GM12878 (cell line): ENCODE measurements at regions not wholly inside any gene's neighbourhood (a gene's known extent, or its start where the extent isn't known, plus 50 kb on each side); places are given as distances from the start of the nearest gene placed in this dataset.

Experiments
- ATAC-seq: fragments of 200-7000 bp; cut with Tn5 transposase; 3 replicates; pipeline ENCODE4 v1.9.1; 2020; ENCODE audit warnings: mild to moderate bottlenecking, moderate library complexity
- BruUV-seq: library from RNA; stranded (reverse); fragments of 400-500 nt; replicated peaks from 2 replicates; lab custom pipeline; 2021; lab: Mats Ljungman, UMichigan
- CTCF ChIA-PET: fragments of 300-600 bp; sonication (Branson Sonifier 250); formaldehyde crosslinking; extraction: SDS; loops from one replicate; lab custom pipeline; 2021; ENCODE audit warnings: inconsistent platforms; lab: Yijun Ruan, JAX
- POLR2A ChIA-PET: fragments of 350-600 bp; formaldehyde crosslinking; extraction: SDS; loops from one replicate; lab custom pipeline; 2021; ENCODE audit warnings: inconsistent platforms; lab: Charles Lee
- RAD21 ChIA-PET: fragments of 300-600 bp; sonication (Branson Sonifier 250); formaldehyde crosslinking; loops from one replicate; lab custom pipeline; 2023; ENCODE audit warnings: antibody characterized with exemption; ENCODE audit not compliant: unreplicated experiment; lab: Charles Lee
- SMC1A ChIA-PET: fragments of 300-600 bp; sonication (Branson Sonifier 250); formaldehyde crosslinking; loops from one replicate; lab custom pipeline; 2023; ENCODE audit not compliant: unreplicated experiment, uncharacterized antibody; lab: Charles Lee
- DNase-seq: peaks from one replicate; pipeline ENCODE4 v3.0.0-alpha.2; 2011; ENCODE audit warnings: low read depth, low spot score
- FAIRE-seq: peaks from 3 replicates; lab custom pipeline; 2011; peaks lifted over from hg19 to GRCh38; lab: Jason Lieb, UNC
- H2AFZ ChIP-seq: 2 replicates; pipeline ENCODE4 v1.6.0; 2011; ENCODE audit warnings: low read depth, low read length, control low read depth; ENCODE audit not compliant: control insufficient read depth
- H3K27ac ChIP-seq: 2 replicates; pipeline ENCODE4 v1.5.1; 2011; ENCODE audit warnings: control low read depth; ENCODE audit not compliant: control insufficient read depth, insufficient read depth
- H3K27me3 ChIP-seq, 2 experiments: replicated peaks in 1 of 2; 2 replicates each; pipeline versions ENCODE4 v1.6.0 to v1.6.1; 2011; ENCODE audit warnings: low read length in 1 of 2; ENCODE audit not compliant: control insufficient read depth in 2 of 2, insufficient read depth in 2 of 2
- H3K36me3 ChIP-seq, 2 experiments: 2 replicates each; pipeline ENCODE4 v1.5.1; 2011; ENCODE audit warnings: low read length in 1 of 2; ENCODE audit not compliant: control insufficient read depth in 2 of 2, insufficient read depth in 2 of 2
- H3K4me1 ChIP-seq: 2 replicates; pipeline ENCODE4 v1.6.1; 2011; ENCODE audit warnings: mild to moderate bottlenecking, low read length, moderate library complexity, mixed read lengths; ENCODE audit not compliant: control insufficient read depth, insufficient read depth
- H3K4me2 ChIP-seq: 2 replicates; pipeline ENCODE4 v1.6.0; 2011; ENCODE audit warnings: control low read depth; ENCODE audit not compliant: control insufficient read depth, insufficient read depth
- H3K4me3 ChIP-seq: fragments of 200-600 bp; sonication (generic); 2 replicates; pipeline ENCODE4 v1.5.1; 2016
- H3K79me2 ChIP-seq: 2 replicates; pipeline ENCODE4 v1.6.0; 2011; ENCODE audit warnings: low read length; ENCODE audit not compliant: control insufficient read depth, insufficient read depth
- H3K9ac ChIP-seq: 2 replicates; pipeline ENCODE4 v1.8.0; 2011; ENCODE audit warnings: low read length, control low read depth, mixed read lengths; ENCODE audit not compliant: control insufficient read depth, insufficient read depth
- H3K9me3 ChIP-seq: replicated peaks from 3 replicates; pipeline ENCODE4 v1.5.1; 2011; ENCODE audit warnings: mild to moderate bottlenecking, low read length; ENCODE audit not compliant: control insufficient read depth, insufficient read depth
- H4K20me1 ChIP-seq: 2 replicates; pipeline ENCODE4 v1.6.0; 2011; ENCODE audit not compliant: control insufficient read depth, insufficient read depth
- CUX1 ChIP-seq: IDR thresholded peaks from 2 replicates; pipeline ENCODE4 v1.6.1; 2012; ENCODE audit warnings: improper control_type of control experiment, low read depth, low read length; ENCODE audit not compliant: insufficient replicate concordance
- DPF2 ChIP-seq: fragments of 450-650 bp; IDR thresholded peaks from 2 replicates; pipeline ENCODE4 v1.6.1; 2017; ENCODE audit warnings: mild to moderate bottlenecking
- EED ChIP-seq: sonication (generic); IDR thresholded peaks from 2 replicates; pipeline ENCODE4 v1.6.1; 2016; ENCODE audit warnings: antibody characterized with exemption, low read depth
- IRF3 ChIP-seq: fragments of 450-650 bp; IDR thresholded peaks from 2 replicates; pipeline ENCODE4 v1.6.1; 2014; ENCODE audit warnings: mild to moderate bottlenecking
- IRF4 ChIP-seq: IDR thresholded peaks from 2 replicates; pipeline ENCODE4 v1.6.1; 2011; ENCODE audit warnings: low read depth, low read length
- PML ChIP-seq: IDR thresholded peaks from 2 replicates; pipeline ENCODE4 v1.6.1; 2012; ENCODE audit warnings: low read length, inconsistent platforms
- RAD21 ChIP-seq: IDR thresholded peaks from 2 replicates; pipeline ENCODE4 v1.6.1; 2011; ENCODE audit warnings: mild to moderate bottlenecking, low read depth, low read length, moderate library complexity; ENCODE audit not compliant: insufficient read depth
- SIX5 ChIP-seq: IDR thresholded peaks from 2 replicates; pipeline ENCODE4 v1.6.1; 2011; ENCODE audit warnings: mild to moderate bottlenecking, low read depth, low read length, moderate library complexity; ENCODE audit not compliant: severe bottlenecking
- TCF7 ChIP-seq: IDR thresholded peaks from 2 replicates; pipeline ENCODE4 v1.6.1; 2014; ENCODE audit warnings: antibody characterized with exemption, borderline replicate concordance
- USF1 ChIP-seq: IDR thresholded peaks from 2 replicates; pipeline ENCODE4 v1.6.1; 2011; ENCODE audit warnings: borderline replicate concordance, low read depth, mild to moderate bottlenecking, moderate library complexity, mixed read lengths, low read length; ENCODE audit not compliant: insufficient read depth; ENCODE audit errors: extremely low read length
- ZNF217 ChIP-seq: fragments of 450-650 bp; IDR thresholded peaks from 2 replicates; pipeline ENCODE4 v1.6.1; 2017; ENCODE audit warnings: antibody characterized with exemption, mild to moderate bottlenecking
- ZNF622 ChIP-seq: fragments of 450-650 bp; IDR thresholded peaks from 2 replicates; pipeline ENCODE4 v1.6.1; 2017; ENCODE audit warnings: mild to moderate bottlenecking, inconsistent platforms
- WGBS: methylation state at CpG from one replicate; pipeline ENCODE4 v1.1.6; 2016; ENCODE audit warnings: low lambda C conversion rate; ENCODE audit not compliant: insufficient replicate concordance, insufficient coverage; ENCODE audit errors: missing lambda C conversion rate; 5-methylcytosine and 5-hydroxymethylcytosine counted together
- in situ Hi-C: fragments of 300-500 bp; cut with MboI; formaldehyde crosslinking; loops from 9 replicates; pipeline ENCODE4 v1.14.3; 2018; ENCODE audit warnings: mixed read lengths
- intact Hi-C: fragments of 100-400 bp; cut with micrococcal nuclease; formaldehyde crosslinking; loops from one replicate; pipeline ENCODE4 v1.14.2; 2022; ENCODE audit not compliant: unreplicated experiment
- TF ChIP-seq, protein P1 (sequence below): fragments of 450-650 bp; IDR thresholded peaks from 2 replicates; pipeline ENCODE4 v1.6.1; 2017; ENCODE audit warnings: low read depth, mild to moderate bottlenecking, moderate library complexity
- TF ChIP-seq, protein P2 (sequence below): fragments of 450-650 bp; conservative IDR thresholded peaks from 2 replicates; pipeline ENCODE4 v1.6.1; 2017; ENCODE audit warnings: mild to moderate bottlenecking, moderate library complexity

- Histone ChIP-seq H4K20me1 (no peaks in the 10 kb centered on the region), H3K9ac (no peak overlapping the region), H3K36me3 (no peaks in the 10 kb centered on the region), H3K79me2 (no peaks in the 10 kb centered on the region), H3K27ac (no peak overlapping the region), H3K4me1 (no peaks in the 10 kb centered on the region), H3K27me3 (no peaks in the 10 kb centered on the region), H2AFZ (no peak overlapping the region), H3K9me3 (no peaks in the 10 kb centered on the region), H3K4me3 (no peak overlapping the region)
- BruUV-seq, result no TSS peak
- in situ Hi-C loops (no loop called here), intact Hi-C loops (no loop called here)
- ChIA-PET RAD21 (no interaction called here), CTCF (interaction anchor here (1.2 kb wide), 1 partner anchor 22 kb away, joined by 3 read pairs; no protein-coding TSS in a partner anchor), POLR2A (no interaction called here), SMC1A (no interaction called here)
- WGBS, result 2% methylated on average over 6 of the region's 6 CpGs
- ATAC-seq, result no peak
- TF ChIP-seq, protein P1, sequence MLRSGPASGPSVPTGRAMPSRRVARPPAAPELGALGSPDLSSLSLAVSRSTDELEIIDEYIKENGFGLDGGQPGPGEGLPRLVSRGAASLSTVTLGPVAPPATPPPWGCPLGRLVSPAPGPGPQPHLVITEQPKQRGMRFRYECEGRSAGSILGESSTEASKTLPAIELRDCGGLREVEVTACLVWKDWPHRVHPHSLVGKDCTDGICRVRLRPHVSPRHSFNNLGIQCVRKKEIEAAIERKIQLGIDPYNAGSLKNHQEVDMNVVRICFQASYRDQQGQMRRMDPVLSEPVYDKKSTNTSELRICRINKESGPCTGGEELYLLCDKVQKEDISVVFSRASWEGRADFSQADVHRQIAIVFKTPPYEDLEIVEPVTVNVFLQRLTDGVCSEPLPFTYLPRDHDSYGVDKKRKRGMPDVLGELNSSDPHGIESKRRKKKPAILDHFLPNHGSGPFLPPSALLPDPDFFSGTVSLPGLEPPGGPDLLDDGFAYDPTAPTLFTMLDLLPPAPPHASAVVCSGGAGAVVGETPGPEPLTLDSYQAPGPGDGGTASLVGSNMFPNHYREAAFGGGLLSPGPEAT, result no peak
- TF ChIP-seq ZNF217 (no peak), ZNF622 (no peak), EED (no peak), TCF7 (no peak), SIX5 (no peak), IRF4 (no peak), CUX1 (no peak), USF1 (no peak), PML (no peak), IRF3 (no peak), DPF2 (no peak), RAD21 (no peak)
- TF ChIP-seq, protein P2, sequence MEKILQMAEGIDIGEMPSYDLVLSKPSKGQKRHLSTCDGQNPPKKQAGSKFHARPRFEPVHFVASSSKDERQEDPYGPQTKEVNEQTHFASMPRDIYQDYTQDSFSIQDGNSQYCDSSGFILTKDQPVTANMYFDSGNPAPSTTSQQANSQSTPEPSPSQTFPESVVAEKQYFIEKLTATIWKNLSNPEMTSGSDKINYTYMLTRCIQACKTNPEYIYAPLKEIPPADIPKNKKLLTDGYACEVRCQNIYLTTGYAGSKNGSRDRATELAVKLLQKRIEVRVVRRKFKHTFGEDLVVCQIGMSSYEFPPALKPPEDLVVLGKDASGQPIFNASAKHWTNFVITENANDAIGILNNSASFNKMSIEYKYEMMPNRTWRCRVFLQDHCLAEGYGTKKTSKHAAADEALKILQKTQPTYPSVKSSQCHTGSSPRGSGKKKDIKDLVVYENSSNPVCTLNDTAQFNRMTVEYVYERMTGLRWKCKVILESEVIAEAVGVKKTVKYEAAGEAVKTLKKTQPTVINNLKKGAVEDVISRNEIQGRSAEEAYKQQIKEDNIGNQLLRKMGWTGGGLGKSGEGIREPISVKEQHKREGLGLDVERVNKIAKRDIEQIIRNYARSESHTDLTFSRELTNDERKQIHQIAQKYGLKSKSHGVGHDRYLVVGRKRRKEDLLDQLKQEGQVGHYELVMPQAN, result no peak
- TF ChIP-seq, all 136 proteins: peak for 0
- H3K4me2 ChIP-seq, result no peak overlapping the region
- no peak for FAIRE-seq
- DNase-seq, result no peak
These were observed 624.0 kb downstream of the USP25 start for GRCh38 chr21:16353764-16354163.
